ENCODE measurements at regions not wholly inside any gene's neighbourhood (a gene's known extent, or its start where the extent isn't known, plus 50 kb on each side); places are given as distances from the start of the nearest gene placed in this dataset.

DNA sequence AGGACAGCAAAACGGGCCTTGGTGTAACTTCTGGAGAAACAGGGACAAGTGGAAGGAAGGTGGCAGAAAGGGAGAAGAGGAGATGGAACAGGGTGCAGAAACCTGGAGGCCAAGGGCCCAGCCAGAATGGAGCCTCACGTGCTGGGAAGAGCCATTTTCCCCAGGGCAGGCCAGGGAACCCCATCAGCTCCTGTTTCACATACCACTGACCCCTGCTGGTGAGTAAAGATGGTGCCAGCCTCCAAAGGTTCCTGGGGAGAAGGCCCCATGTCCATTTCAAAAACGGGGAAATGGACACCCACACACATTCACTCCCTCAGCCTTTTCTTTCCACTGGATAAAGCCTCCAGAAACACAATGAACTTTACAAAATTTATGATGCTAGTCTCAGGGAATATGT, 57.6 kb upstream of the JUN start:
- no TSS peak for BruUV-seq (replicated peaks)
- intact Hi-C loops (cut with micrococcal nuclease; ENCODE audit: unreplicated experiment), result no loop called here
- Mint-ChIP-seq H3K27me3 (ENCODE audit: unreplicated experiment) (no peaks in the 10 kb centered on the region), H3K4me1 (ENCODE audit: low read depth, unreplicated experiment) (peaks cover 25% of the 10 kb centered on the region), H3K36me3 (ENCODE audit: insufficient read depth, unreplicated experiment) (no peaks in the 10 kb centered on the region), H3K27ac (ENCODE audit: unreplicated experiment) (no peak overlapping the region), H3K9me3 (ENCODE audit: low read depth, unreplicated experiment) (no peaks in the 10 kb centered on the region), H3K4me3 (ENCODE audit: low read depth, unreplicated experiment) (no peak overlapping the region)
- TF ChIP-seq, protein P1, sequence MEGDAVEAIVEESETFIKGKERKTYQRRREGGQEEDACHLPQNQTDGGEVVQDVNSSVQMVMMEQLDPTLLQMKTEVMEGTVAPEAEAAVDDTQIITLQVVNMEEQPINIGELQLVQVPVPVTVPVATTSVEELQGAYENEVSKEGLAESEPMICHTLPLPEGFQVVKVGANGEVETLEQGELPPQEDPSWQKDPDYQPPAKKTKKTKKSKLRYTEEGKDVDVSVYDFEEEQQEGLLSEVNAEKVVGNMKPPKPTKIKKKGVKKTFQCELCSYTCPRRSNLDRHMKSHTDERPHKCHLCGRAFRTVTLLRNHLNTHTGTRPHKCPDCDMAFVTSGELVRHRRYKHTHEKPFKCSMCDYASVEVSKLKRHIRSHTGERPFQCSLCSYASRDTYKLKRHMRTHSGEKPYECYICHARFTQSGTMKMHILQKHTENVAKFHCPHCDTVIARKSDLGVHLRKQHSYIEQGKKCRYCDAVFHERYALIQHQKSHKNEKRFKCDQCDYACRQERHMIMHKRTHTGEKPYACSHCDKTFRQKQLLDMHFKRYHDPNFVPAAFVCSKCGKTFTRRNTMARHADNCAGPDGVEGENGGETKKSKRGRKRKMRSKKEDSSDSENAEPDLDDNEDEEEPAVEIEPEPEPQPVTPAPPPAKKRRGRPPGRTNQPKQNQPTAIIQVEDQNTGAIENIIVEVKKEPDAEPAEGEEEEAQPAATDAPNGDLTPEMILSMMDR (IDR thresholded peaks at IDR 0.05; ENCODE audit: unreplicated experiment), result peak; percentile 35
- CTCF ChIA-PET, result interaction anchor here (0.6 kb wide), 1 partner anchor 179 kb away, joined by 3 read pairs; no protein-coding TSS in a partner anchor
- DNase-seq, result no peak

DNA sequence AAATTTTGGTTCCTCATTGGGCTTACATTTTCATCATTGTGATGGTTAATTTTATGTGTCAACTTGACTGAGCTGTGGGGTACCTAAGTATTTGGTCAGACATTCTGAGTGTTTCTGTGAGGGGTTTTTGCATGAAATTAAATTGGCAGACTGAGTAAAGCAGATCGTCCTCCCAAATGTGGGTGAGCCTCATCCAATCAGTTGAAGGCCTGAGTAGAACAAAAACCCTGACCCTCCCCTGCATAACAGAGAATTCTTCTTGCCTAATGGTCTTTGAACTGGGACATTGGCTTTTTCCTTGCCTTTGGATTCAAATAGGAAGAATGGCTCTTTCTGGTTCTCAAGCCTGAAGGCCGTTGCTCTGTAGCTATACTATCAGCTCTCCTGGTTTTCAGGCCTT, 59.1 kb upstream of the JUN start:
- Mint-ChIP-seq H3K4me1 (ENCODE audit: low read depth, unreplicated experiment) (peaks cover 22% of the 10 kb centered on the region), H3K27me3 (ENCODE audit: unreplicated experiment) (no peaks in the 10 kb centered on the region), H3K9me3 (ENCODE audit: low read depth, unreplicated experiment) (no peaks in the 10 kb centered on the region), H3K36me3 (ENCODE audit: insufficient read depth, unreplicated experiment) (no peaks in the 10 kb centered on the region), H3K4me3 (ENCODE audit: low read depth, unreplicated experiment) (no peak overlapping the region), H3K27ac (ENCODE audit: unreplicated experiment) (no peak overlapping the region)
- no TSS peak for BruUV-seq (replicated peaks)
- DNase-seq, result no peak
- TF ChIP-seq, protein P1 (IDR thresholded peaks at IDR 0.05; ENCODE audit: unreplicated experiment), result no peak
- intact Hi-C loops (cut with micrococcal nuclease; ENCODE audit: unreplicated experiment), result no loop called here
- CTCF ChIA-PET, result no interaction called here

DNA sequence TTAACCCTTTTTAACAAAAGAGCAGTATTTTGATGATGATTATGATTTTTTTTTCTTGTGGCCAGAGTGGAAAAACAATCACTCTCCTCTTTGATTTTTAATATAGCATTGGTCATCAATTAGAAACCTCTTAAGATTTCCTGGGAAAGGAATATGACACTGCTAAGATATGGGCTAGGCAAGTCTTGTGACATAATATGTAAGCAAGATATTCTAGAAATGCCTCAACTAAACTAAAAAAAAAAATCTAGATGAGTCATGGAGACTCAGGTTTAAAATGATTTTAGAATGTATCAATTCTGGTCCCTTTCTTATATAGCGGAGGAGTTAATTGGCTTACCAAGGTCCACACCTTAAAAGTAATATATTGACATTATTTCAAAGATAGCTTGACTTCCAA, 60.3 kb upstream of the JUN start:
- Mint-ChIP-seq H3K27me3 (ENCODE audit: unreplicated experiment) (no peaks in the 10 kb centered on the region), H3K4me1 (ENCODE audit: low read depth, unreplicated experiment) (peaks cover 34% of the 10 kb centered on the region), H3K36me3 (ENCODE audit: insufficient read depth, unreplicated experiment) (peaks cover 6% of the 10 kb centered on the region), H3K9me3 (ENCODE audit: low read depth, unreplicated experiment) (no peaks in the 10 kb centered on the region), H3K4me3 (ENCODE audit: low read depth, unreplicated experiment) (no peak overlapping the region), H3K27ac (ENCODE audit: unreplicated experiment) (no peak overlapping the region)
- DNase-seq, result no peak
- CTCF ChIA-PET, result no interaction called here
- TF ChIP-seq, protein P1 (IDR thresholded peaks at IDR 0.05; ENCODE audit: unreplicated experiment), result no peak
- no TSS peak for BruUV-seq (replicated peaks)
- intact Hi-C loops (cut with micrococcal nuclease; ENCODE audit: unreplicated experiment), result no loop called here

DNA sequence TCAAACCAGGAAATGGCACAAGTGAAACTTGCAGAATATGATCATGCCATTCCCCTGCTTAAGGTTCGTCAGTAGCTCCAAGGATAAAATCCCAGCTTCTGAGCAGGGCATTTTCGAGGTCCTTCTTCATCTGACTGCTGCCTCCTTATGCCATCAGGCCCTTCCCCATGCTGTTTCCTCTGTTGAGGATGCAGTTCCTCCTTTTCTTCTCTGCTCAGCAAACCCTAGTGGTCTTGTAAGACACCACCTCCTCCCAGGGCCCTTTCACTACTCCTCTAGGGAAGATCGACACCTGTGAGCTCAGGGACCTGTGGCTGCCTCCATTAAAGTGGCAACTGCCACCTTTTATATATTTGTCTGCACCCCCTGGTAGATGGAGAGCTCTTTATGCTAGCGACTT, 62.1 kb upstream of the JUN start:
- Mint-ChIP-seq H3K36me3 (ENCODE audit: insufficient read depth, unreplicated experiment) (peaks cover 6% of the 10 kb centered on the region), H3K4me3 (ENCODE audit: low read depth, unreplicated experiment) (no peak overlapping the region), H3K27me3 (ENCODE audit: unreplicated experiment) (no peaks in the 10 kb centered on the region), H3K4me1 (ENCODE audit: low read depth, unreplicated experiment) (peaks cover 48% of the 10 kb centered on the region), H3K9me3 (ENCODE audit: low read depth, unreplicated experiment) (no peaks in the 10 kb centered on the region), H3K27ac (ENCODE audit: unreplicated experiment) (peak overlapping the region; percentile 23)
- no TSS peak for BruUV-seq (replicated peaks)
- CTCF ChIA-PET, result interaction anchor here (0.6 kb wide), 1 partner anchor 65 kb away, joined by 3 read pairs; no protein-coding TSS in a partner anchor
- no peak for DNase-seq
- intact Hi-C loops (cut with micrococcal nuclease; ENCODE audit: unreplicated experiment), result no loop called here
- TF ChIP-seq, protein P1 (IDR thresholded peaks at IDR 0.05; ENCODE audit: unreplicated experiment), result no peak

All from Calu3 (cell line).